ENCODE measurements at regions not wholly inside any gene's neighbourhood (a gene's known extent, or its start where the extent isn't known, plus 50 kb on each side); places are given as distances from the start of the nearest gene placed in this dataset.

GRCh38 chr14:82676403-82676802 lies 1142.8 kb upstream of the SEL1L start:
- TF ChIP-seq CTCF (IDR thresholded peaks at IDR 0.05; ENCODE audit: extremely low read depth in 1 of 2, insufficient read depth in 1 of 2, low read depth in 1 of 2, low read length in 2 of 2) (no peak), EZH2 (IDR thresholded peaks at IDR 0.05; ENCODE audit: borderline replicate concordance, low read depth, low read length, severe bottlenecking) (no peak), GATA2 (IDR thresholded peaks at IDR 0.05; ENCODE audit: insufficient read depth, insufficient read length, low read depth, low read length) (no peak), MAX (IDR thresholded peaks at IDR 0.05; ENCODE audit: insufficient read depth, insufficient read length) (no peak), JUN (IDR thresholded peaks at IDR 0.05; ENCODE audit: borderline replicate concordance, insufficient read depth, insufficient read length, low read depth) (no peak), POLR2AphosphoS5 (IDR thresholded peaks at IDR 0.05; ENCODE audit: insufficient read depth, low read depth, low read length) (no peak), FOS (IDR thresholded peaks at IDR 0.05; ENCODE audit: borderline replicate concordance, insufficient read depth, low read length) (no peak), POLR2A (IDR thresholded peaks at IDR 0.05; ENCODE audit: low read depth, low read length) (no peak), MYC (IDR thresholded peaks at IDR 0.05; ENCODE audit: low read depth, low read length) (no peak)
- H3K4me2 ChIP-seq (ENCODE audit: insufficient read depth, low read length) = no peak overlapping the region
- no peak overlapping the region for H3K9ac ChIP-seq (replicated peaks; ENCODE audit: extremely low read depth, insufficient read depth, low read length)
- H3K79me2 ChIP-seq (ENCODE audit: control insufficient read depth, insufficient read depth, low read length) = no peaks in the 10 kb centered on the region
- no peaks in the 10 kb centered on the region for H3K36me3 ChIP-seq (ENCODE audit: control insufficient read depth in 2 of 2, extremely low read depth in 1 of 2, insufficient read depth in 2 of 2, low read length in 2 of 2)
- ChIA-PET CTCF (no interaction called here), POLR2A (no interaction called here)
- intact Hi-C loops (cut with micrococcal nuclease) = no loop called here
- BruUV-seq (replicated peaks) = no TSS peak
- DNase-seq (ENCODE audit: low read depth, low spot score) (no peak), FAIRE-seq (no peak)
- H4K20me1 ChIP-seq (replicated peaks; ENCODE audit: control insufficient read depth, extremely low read depth, insufficient read depth, low read length) = no peaks in the 10 kb centered on the region
- no peaks in the 10 kb centered on the region for H3K27me3 ChIP-seq (ENCODE audit: control insufficient read depth in 2 of 2, insufficient read depth in 2 of 2, low read length in 2 of 2)
- peaks cover 3% of the 10 kb centered on the region for H3K9me3 ChIP-seq (replicated peaks; ENCODE audit: control insufficient read depth, insufficient read depth, low read length)
- no peaks in the 10 kb centered on the region for H3K4me1 ChIP-seq (ENCODE audit: control insufficient read depth, extremely low read depth, insufficient read depth, low read length)
- no peaks in the 10 kb centered on the region for H3K9me1 ChIP-seq (replicated peaks; ENCODE audit: control insufficient read depth, extremely low read depth, insufficient read depth, low read length)
- dilution Hi-C loops (cut with MboI; ENCODE audit: extremely low pct_ligation_motif_present, low sequenced_read_pairs) = no loop called here
- H3K4me3 ChIP-seq (replicated peaks in 1 of 3; ENCODE audit: insufficient read depth in 1 of 3, low read depth in 1 of 3, low read length in 3 of 3) = no peak overlapping the region
- H2AFZ ChIP-seq (ENCODE audit: low read depth, low read length) = no peak overlapping the region
- no peak overlapping the region for H3K27ac ChIP-seq (ENCODE audit: insufficient read depth, low read depth, low read length)
